DOHH2 (cell line): ENCODE measurements at regions not wholly inside any gene's neighbourhood (a gene's known extent, or its start where the extent isn't known, plus 50 kb on each side); places are given as distances from the start of the nearest gene placed in this dataset.

Experiments
- H3F3A ChIP-seq: fragments of 200-600 bp; sonication (generic), shearing (Covaris generic); 2 replicates; pipeline ENCODE4 v1.6.0; 2016; ENCODE audit warnings: antibody characterized with exemption, mild to moderate bottlenecking; ENCODE audit not compliant: control insufficient read depth, insufficient read depth
- H3K27ac ChIP-seq: fragments of 200-600 bp; sonication (generic); 2 replicates; pipeline ENCODE4 v1.5.1; 2014; ENCODE audit warnings: low read depth, mild to moderate bottlenecking, low read length, moderate library complexity
- H3K27me3 ChIP-seq: fragments of 200-600 bp; sonication (generic); 2 replicates; pipeline ENCODE4 v1.6.1; 2014; ENCODE audit warnings: mild to moderate bottlenecking, low read length, mixed read lengths; ENCODE audit not compliant: control insufficient read depth
- H3K36me3 ChIP-seq: fragments of 200-600 bp; sonication (generic); 2 replicates; pipeline ENCODE4 v1.6.1; 2014; ENCODE audit warnings: mild to moderate bottlenecking, low read length, moderate library complexity, mixed read lengths; ENCODE audit not compliant: control insufficient read depth
- H3K4me1 ChIP-seq: fragments of 200-600 bp; sonication (generic); 2 replicates; pipeline ENCODE4 v1.6.1; 2014; ENCODE audit warnings: mild to moderate bottlenecking, low read length, mixed read lengths; ENCODE audit not compliant: control insufficient read depth
- H3K4me2 ChIP-seq: fragments of 200-600 bp; sonication (generic); 2 replicates; pipeline ENCODE4 v1.6.0; 2014; ENCODE audit warnings: mild to moderate bottlenecking, low read length, moderate library complexity
- H3K4me3 ChIP-seq: fragments of 200-600 bp; sonication (generic); 2 replicates; pipeline ENCODE4 v1.5.1; 2014; ENCODE audit warnings: mild to moderate bottlenecking, low read length, mixed read lengths
- H3K79me2 ChIP-seq: fragments of 200-600 bp; sonication (generic); 2 replicates; pipeline ENCODE4 v1.6.1; 2014; ENCODE audit warnings: mild to moderate bottlenecking, low read length, mixed read lengths; ENCODE audit not compliant: control insufficient read depth
- H3K9me2 ChIP-seq: fragments of 200-600 bp; sonication (generic); replicated peaks from 2 replicates; pipeline ENCODE4 v1.6.1; 2014; ENCODE audit warnings: mild to moderate bottlenecking, low read length, mixed read lengths; ENCODE audit not compliant: control insufficient read depth
- H3K9me3 ChIP-seq: fragments of 200-600 bp; sonication (generic); 2 replicates; pipeline ENCODE4 v1.6.1; 2014; ENCODE audit warnings: antibody characterized with exemption, low read length, mixed read lengths; ENCODE audit not compliant: control insufficient read depth, insufficient read depth
- H4K20me1 ChIP-seq: fragments of 200-600 bp; sonication (generic); 2 replicates; pipeline ENCODE4 v1.6.0; 2014; ENCODE audit warnings: low read depth, mild to moderate bottlenecking, antibody characterized with exemption, low read length, moderate library complexity; ENCODE audit not compliant: control insufficient read depth, insufficient read depth
- EZH2phosphoT487 ChIP-seq: fragments of 200-600 bp; sonication (generic); IDR thresholded peaks from 2 replicates; pipeline ENCODE4 v1.6.1; 2017; ENCODE audit warnings: borderline replicate concordance, mild to moderate bottlenecking, antibody characterized with exemption, low read length, moderate library complexity, mixed read lengths
- TF ChIP-seq, protein P1 (sequence below): fragments of 200-600 bp; sonication (generic); IDR thresholded peaks from one replicate; pipeline ENCODE4 v1.5.1; 2014; ENCODE audit warnings: antibody characterized with exemption, mild to moderate bottlenecking, low read depth, low read length; ENCODE audit not compliant: poor library complexity, severe bottlenecking

GRCh38 chr6:139522511-139523220, 148.2 kb upstream of the CITED2 start:
- TF ChIP-seq EZH2phosphoT487 = no peak
- TF ChIP-seq, protein P1, sequence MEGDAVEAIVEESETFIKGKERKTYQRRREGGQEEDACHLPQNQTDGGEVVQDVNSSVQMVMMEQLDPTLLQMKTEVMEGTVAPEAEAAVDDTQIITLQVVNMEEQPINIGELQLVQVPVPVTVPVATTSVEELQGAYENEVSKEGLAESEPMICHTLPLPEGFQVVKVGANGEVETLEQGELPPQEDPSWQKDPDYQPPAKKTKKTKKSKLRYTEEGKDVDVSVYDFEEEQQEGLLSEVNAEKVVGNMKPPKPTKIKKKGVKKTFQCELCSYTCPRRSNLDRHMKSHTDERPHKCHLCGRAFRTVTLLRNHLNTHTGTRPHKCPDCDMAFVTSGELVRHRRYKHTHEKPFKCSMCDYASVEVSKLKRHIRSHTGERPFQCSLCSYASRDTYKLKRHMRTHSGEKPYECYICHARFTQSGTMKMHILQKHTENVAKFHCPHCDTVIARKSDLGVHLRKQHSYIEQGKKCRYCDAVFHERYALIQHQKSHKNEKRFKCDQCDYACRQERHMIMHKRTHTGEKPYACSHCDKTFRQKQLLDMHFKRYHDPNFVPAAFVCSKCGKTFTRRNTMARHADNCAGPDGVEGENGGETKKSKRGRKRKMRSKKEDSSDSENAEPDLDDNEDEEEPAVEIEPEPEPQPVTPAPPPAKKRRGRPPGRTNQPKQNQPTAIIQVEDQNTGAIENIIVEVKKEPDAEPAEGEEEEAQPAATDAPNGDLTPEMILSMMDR = no peak
- Histone ChIP-seq H3K27me3 (no peaks in the 10 kb centered on the region), H3K4me1 (no peaks in the 10 kb centered on the region), H3K9me2 (no peaks in the 10 kb centered on the region), H3K4me2 (no peak overlapping the region), H3K27ac (no peak overlapping the region), H3F3A (no peaks in the 10 kb centered on the region), H4K20me1 (no peaks in the 10 kb centered on the region), H3K9me3 (no peaks in the 10 kb centered on the region), H3K36me3 (no peaks in the 10 kb centered on the region), H3K79me2 (no peaks in the 10 kb centered on the region), H3K4me3 (no peak overlapping the region)

DNA sequence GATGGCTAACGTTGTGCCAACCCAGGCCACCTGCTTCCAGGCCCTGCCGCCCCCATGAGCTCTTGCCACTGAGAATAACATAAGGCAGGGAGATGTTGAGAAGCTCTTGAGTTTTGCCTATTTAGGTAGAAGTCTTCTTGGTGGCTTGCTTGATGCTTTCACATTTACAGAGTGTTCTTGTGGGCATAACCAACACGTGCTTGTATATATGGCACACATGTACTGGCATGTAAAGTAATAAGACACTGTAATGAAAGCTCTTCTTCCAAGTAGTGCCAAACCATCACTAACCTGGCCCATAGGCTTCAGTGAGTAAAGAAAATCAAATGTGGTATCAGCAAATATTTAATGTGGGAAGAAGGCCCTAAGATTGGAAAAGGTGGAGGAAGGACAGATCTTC, 146.9 kb upstream of the CITED2 start:
- no peaks in the 10 kb centered on the region for H3F3A ChIP-seq
- H3K4me2 ChIP-seq = no peak overlapping the region
- H3K79me2 ChIP-seq = no peaks in the 10 kb centered on the region
- no peak overlapping the region for H3K4me3 ChIP-seq
- H3K27me3 ChIP-seq = no peaks in the 10 kb centered on the region
- H3K36me3 ChIP-seq = no peaks in the 10 kb centered on the region
- H4K20me1 ChIP-seq = no peaks in the 10 kb centered on the region
- TF ChIP-seq, protein P1 = no peak
- no peak for TF ChIP-seq EZH2phosphoT487
- no peak overlapping the region for H3K27ac ChIP-seq
- H3K9me2 ChIP-seq = no peaks in the 10 kb centered on the region
- H3K9me3 ChIP-seq = no peaks in the 10 kb centered on the region
- H3K4me1 ChIP-seq = no peaks in the 10 kb centered on the region

DNA sequence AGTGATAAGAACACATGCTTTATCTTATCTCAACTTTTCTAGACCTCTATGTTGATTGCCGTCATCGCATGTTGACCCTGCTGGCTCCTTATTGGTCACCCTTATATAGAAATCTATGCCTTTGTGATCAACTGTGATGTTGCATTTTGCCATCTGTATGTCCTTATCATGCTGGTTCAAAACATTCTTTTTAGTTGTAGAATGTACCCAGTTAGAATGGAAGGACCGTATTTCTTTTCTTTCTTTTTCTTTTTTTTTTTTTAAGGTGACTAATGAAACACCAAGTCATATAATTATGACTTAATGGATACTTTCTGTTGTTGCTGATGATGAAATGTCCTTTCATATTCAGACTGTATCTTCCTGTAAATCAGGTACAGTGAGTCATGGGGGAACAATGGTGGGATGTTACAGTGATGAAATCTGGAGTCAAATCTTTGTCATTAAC, 145.9 kb upstream of the CITED2 start:
- H3K27ac ChIP-seq = no peak overlapping the region
- no peaks in the 10 kb centered on the region for H3K36me3 ChIP-seq
- no peaks in the 10 kb centered on the region for H3K4me1 ChIP-seq
- H3F3A ChIP-seq = no peaks in the 10 kb centered on the region
- H3K4me3 ChIP-seq = no peak overlapping the region
- H3K79me2 ChIP-seq = no peaks in the 10 kb centered on the region
- no peaks in the 10 kb centered on the region for H4K20me1 ChIP-seq
- no peaks in the 10 kb centered on the region for H3K9me3 ChIP-seq
- H3K9me2 ChIP-seq = no peaks in the 10 kb centered on the region
- no peak overlapping the region for H3K4me2 ChIP-seq
- no peak for TF ChIP-seq EZH2phosphoT487
- TF ChIP-seq, protein P1 = no peak
- H3K27me3 ChIP-seq = no peaks in the 10 kb centered on the region
